ENCODE measurements at regions not wholly inside any gene's neighbourhood (a gene's known extent, or its start where the extent isn't known, plus 50 kb on each side); places are given as distances from the start of the nearest gene placed in this dataset.

DNA sequence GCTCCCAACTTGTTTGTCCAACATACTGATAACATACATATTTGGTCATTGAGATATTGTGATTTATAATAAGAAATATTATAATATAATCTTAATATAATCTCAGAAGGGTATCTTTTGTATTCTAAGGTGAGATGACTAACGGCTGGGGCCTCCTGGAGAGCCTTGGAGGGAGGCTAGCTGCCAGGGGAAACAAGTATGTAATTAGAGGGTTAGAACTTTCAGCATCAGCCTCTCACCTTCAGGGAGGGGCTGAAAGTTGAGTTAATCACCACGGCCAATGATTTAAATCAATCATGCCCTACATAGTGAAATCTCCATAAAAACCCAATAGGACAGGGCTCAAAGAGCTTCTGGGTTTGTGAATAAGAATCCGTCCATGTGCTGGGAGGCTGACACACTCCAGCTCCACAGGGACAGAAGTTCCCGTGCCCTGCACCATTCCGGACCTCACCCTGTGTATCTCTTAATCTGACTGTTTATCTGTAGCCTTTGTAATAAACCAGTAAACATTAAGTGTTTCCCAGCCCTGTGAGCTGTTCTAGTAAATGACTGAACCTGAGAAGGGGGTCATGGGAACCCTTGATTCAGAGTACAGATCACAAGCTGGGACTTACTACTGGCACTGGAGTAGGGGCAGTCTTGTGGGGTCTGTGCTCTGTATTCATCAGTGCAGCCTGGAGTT lies 86.3 kb upstream of the STEAP1B start:
- no peak for DNase-seq

DNA sequence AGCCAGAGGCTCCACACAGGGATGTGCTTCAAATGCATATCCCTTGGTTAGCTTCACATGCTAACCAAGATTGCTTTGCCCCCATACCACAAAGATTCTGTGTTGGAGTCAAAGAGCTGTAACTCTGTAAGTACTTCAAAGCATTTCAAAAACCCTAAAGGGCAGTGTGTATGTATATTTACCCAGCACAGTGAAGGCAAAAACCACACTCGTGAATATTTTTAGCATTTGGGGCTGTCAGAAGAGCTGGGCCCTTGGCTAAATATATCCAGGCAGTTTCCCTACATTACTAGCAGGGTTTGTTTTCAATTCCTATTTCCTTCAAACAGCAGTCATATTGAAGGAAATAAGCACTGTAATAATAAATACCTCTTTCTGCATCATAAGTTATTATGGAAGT lies 84.2 kb upstream of the STEAP1B start:
- no peak for DNase-seq

DNA sequence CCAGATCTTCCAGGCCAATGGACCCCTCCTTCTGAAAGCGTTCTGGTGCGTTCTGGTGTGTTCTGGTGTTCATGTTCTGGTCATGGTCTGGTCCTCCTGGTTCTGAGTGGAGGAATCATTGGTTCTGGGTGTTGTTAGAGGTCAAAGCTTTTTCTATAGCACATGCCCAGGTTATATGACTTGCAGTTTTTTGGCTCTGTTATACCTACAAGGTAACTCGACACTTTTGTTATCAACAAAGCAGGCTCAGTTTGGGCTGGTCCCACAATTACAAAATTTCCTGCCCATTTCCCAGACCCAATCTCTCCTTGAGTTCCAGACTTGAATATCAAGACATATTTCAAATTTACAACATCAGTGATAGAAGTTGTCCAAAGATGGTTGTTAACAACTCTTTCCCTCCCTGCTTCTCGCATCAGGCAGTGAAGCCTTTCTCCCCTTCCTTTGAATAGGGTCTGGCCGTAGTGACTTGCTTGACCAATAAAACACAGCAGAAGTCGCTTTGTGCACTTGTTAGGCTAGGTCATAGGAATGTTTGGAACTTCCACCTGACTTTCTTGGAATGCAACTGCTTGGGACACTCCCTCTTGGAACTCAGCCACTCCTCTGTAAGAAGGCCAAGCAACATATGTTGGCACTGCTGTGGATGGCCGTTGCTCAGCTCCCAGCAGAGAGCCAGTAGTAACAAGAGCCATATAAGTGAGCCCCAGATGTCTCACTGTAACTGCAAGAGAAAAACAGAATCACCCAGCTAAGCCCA lies 83.1 kb upstream of the STEAP1B start:
- DNase-seq = no peak

DNA sequence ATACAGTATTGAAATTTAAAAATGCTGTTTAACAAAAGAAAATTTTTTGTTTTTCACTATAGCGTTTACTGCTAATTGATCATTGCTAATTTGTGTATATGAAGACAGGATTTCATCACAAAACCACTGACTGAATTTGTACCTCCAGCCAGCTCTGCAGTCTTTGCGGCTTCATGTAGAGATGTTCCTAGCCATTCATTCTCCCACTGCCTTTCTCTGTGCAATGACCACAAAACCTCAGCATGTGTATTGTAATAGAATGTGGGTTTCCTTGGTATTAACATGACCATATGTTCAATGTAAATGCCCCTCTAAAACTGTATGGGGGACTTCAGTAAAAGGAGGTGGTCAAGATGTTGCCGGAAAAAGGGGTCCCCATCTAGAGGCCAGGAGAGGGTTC lies 81.1 kb upstream of the STEAP1B start:
- no peak for DNase-seq

DNA sequence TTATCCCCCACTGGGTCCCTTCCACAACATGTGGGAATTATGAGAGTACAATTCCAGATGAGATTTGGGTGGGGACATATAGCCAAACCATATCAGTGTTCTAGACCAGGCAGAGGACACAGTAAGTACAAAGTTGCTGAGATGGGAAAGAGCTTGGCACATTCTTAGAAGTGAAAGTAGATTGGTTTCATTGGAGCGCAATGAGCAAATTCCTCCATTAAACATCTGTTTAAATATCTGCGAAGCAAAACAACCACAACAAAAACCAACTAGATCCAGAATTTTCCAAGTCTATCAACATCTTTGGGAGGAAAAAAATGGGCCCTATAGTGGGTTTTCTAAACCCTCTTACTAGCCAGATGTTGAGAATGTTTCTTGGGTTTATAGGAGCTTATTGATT lies 80.0 kb upstream of the STEAP1B start:
- no peak for DNase-seq

DNA sequence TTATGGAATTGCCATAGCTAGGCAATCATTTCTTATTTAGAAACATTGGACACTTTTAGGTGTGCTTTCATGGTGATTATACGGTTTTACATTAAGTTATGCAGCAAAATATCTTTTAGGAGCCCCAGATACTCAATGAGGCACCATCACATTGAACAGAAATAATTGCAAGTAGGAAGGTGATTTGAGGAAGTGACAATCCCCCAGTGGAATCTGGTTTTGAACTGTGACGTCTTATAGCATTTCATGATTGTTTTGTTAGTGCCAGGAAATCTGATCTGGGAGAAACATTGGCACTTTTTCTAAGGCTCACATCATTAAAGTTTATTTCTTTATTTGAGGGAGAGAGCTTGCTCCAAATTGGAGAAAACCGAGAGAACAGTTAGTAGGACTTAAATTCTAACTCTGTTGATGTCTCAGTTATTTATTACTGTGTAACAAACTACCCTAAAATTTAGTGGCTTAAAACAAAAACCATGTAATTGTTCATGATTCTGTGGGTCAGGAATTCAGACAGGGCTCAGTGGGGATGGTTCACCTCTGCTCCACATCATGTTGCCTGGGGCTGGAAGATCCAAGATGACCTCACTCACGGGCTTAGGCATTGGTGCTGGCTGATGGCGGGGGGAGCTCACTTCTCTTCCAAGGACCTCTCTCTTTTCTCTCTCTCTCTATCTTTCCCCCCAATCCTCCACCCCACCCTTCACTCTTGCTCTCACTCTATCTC lies 78.2 kb upstream of the STEAP1B start:
- DNase-seq = no peak

DNA sequence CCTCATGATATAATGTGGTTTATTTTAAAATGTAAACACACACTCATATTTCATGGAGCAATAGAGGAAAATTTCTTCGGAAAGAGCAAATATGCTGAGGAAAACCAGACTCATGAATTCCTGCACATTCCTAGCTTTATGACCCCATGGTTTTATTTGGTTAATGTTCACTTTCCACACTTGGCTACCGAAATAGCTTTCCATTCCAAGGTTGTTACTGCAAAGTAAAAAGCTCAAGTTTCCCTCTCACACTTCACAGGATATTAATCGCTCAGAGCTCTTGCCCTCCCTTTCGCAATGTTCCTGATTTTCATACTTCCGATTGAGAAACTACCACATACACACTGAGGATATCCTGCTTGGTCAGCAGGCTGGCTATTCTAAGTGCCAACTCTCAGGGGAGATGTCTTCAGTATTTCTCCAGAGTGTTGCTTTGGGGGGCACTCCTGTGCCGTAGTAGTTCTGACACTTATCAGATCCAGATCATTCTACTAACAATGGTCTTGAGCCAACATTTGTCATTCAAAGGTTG lies 77.5 kb upstream of the STEAP1B start:
- DNase-seq = no peak

DNA sequence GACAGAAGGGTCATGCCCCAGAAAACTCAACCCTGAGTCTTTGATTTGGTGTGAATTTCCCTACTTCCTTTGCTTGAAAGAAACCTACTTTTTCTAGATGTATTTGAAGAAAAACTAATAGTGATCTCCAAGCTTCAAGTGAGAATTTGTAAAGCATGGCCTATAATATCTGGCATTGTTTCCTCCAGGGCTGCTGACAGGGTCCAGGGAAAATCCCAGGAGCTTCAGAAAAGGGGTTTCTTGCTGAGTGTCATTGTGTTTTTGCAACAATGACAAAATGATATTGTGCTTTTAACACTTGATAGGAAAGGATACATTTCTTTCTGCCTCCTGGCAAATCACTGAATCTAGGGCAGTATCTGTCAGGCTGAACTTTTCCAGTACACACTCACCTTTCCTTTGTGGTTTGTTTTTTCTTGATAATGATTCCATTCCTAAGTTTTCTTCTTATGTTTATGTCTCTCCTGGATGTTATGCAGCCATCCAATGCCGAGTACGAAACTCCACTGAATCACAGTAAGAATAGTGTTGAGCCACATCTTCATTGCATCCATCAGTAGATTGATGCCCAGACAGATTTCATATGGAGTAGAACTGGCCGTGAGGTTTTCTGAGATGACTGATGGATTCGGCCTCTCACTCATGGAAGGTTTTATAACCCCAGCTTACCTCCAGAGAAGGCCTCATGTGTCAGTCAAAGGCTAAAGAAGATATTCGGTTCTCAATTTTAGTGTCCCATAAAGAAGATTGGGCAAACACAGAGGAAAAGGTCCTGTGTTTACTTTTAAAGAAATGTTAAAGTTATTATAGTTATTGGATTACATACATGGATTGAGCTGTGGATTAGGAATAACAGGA lies 76.9 kb upstream of the STEAP1B start:
- no peak for DNase-seq

DNA sequence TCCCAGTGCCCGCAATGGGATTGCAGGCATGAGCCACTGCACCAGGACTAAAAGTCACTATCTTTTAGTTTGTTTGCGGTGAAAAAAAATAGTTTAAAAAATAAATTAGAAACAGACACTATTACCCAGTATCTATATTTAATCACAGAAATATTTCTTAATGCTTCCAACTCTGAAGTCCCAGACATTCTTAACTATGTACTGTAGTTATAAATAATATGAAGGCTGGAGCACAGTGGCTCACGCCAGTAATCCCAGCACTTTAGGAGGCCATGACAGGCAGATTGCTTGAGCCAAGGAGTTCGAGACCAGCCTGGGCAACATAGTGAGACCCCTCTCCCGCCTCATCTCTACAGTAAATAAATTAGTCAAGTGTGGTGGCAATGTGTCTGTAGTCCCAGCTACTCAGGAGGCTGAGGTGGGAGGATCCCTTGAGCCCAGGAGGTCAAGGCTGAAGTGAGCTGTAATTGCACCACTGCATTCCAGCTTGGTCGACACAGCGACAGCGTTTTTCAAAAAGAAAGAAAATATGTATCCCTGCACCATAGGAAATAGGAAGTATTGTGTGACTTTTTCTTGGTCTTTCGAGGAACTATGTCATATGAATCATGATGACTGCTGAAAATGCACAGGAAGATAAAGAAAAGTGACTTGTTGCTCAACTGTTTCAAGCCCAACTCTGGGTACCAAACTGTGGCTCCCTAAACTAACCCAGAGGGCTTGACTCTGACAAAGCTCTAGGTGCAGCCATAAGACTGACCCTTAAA lies 74.9 kb upstream of the STEAP1B start:
- no peak for DNase-seq

DNA sequence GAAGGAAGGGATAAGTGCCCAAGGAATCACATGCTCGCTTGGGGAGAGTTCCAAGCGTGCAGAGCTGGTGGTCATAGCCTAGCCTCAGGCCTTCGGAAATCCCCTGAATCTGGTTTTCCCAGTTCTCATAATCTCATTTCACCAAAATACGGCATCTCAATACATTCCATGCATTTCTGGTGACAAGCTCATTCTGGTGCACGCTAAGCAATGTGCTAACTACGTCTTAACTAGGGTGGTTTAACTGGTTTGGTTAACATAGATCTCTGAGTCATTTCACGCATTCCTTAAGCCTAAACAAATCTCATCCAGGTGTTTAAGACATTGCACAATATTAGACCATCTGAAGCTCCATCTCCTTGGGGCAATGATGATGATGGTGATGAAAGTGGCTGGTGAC lies 72.9 kb upstream of the STEAP1B start:
- DNase-seq = no peak

DNA sequence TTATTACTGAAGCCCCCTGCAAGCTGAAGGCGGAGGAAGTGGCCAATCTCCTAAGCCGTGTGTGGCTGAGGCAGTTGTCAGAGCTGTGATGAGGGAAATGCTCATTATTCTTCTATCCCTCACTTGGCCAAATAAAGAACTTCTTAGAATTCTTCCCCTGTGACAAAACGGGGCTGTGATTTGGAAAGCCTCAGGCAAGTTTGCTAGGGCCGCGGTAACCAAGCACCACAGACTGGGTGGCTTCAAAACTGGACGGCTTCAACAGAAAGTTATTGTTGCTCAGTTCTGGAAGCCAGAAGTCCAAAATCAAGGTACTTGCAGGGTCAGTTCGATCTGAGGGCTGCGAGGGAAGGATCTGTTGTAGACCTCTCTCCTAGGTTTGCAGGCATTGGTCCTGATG lies 72.3 kb upstream of the STEAP1B start:
- DNase-seq = no peak

DNA sequence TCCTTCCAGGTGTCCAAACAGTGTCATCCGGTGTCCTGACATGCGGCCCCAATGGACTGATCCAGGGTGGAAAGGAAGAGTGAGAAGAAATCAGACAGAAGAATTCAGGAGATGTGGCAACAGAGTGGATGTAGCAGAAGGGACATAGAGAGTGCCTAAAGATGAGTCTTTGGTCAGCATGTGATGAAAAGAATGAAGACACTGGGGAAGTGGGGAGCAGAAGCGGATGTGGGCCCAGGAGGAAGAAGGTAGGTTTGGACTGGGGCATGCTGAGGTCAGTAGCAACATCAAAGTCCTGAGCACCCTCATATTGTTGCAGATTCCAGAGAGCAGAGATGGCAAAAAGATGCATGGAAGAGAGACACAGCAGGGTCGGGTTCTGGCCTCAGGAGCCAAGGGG lies 71.8 kb upstream of the STEAP1B start:
- no peak for DNase-seq

DNA sequence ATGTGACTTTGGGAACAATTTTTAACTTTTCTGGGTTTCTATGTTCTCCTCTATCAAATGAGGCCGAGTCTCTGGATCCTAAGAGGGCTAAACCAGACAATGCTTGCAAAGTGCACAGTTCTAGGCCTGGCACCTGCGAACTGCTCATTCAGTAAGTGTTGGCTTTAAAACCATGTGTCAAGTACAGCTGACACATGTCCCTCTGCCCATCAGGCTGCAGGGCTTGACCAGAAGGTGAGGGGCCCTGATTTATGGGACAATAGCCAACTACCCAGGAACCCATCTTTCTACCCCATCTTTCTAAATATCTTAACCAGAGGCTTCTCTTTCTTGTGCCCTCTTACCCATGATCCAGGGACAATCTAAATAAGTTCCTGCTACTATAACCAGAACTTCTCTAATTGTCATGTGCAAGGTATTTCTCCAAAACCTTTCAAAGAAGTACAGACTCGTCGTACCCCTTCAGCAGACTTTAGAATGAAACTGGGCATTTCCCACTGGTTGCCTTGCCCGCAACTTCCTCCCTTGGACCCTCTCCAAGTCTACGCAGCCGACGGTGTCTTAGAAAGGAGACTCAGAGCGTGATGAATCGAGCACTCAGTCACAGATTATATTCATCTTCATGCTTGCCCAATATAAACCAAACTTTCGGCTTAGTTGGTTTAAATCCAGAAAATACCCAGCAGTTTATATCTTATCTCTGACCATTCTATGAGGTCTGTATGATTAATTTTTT lies 69.8 kb upstream of the STEAP1B start:
- DNase-seq = no peak

DNA sequence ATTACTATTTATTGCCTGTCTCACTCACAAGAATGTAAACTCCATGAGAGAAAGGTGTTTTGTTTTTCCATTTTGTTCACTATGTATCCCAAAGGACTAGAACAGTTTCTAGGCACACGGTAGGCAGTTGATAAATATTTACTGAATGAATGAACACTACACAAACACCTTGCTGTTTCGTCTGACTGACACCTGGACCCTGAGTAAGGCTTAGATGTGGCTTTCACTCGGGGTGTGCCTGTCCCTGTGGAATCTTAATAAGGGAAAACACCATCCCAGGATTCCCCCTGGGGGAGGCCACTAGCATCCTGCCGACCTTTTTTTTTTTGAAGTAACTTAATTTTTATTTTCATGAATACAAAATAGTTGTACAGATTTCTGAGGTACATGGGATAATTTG lies 66.6 kb upstream of the STEAP1B start:
- no peak for DNase-seq

DNA sequence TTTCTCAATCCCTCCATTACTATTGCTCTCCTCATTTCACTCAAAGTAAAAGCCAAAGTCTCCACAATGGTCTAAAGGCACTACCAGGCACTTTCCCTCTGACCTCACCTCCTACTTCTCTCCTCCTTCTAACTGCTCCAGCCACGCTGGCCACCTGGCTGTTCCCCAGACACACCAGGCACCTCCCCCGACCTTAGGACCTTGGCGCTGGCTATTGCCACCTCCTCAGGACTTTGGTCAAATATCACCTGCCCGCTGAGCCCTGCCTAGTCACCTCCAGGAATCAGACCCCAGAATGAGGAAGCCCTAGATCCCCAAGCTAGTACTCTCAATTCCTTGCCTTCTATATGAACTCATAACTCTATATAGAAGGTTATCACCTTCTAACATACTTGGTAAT lies 66.2 kb upstream of the STEAP1B start:
- no peak for DNase-seq

DNA sequence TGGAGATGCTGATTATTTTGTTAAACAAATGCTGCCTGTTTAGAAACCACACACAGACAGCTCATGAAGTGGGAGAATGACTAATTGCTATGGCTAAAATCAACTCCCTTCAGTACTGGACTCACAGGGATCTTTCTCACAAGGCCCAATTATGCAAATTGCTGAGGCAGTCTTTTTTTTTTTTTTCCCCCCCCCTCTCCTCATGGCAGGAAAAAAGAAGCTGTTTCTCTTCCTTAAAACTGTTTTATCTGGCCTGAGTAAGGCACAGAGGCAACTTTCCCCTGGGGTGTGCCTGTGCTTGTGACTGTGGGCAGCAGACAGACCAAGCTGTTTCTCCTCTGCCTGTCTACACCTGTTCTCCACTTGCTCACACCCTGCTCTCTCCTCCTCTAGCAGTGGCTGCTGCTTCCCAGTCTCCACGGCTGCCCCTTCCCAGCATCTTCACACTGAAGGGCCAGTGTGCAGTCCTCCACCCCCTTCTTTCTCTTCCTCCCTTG lies 65.4 kb upstream of the STEAP1B start:
- DNase-seq = no peak

DNA sequence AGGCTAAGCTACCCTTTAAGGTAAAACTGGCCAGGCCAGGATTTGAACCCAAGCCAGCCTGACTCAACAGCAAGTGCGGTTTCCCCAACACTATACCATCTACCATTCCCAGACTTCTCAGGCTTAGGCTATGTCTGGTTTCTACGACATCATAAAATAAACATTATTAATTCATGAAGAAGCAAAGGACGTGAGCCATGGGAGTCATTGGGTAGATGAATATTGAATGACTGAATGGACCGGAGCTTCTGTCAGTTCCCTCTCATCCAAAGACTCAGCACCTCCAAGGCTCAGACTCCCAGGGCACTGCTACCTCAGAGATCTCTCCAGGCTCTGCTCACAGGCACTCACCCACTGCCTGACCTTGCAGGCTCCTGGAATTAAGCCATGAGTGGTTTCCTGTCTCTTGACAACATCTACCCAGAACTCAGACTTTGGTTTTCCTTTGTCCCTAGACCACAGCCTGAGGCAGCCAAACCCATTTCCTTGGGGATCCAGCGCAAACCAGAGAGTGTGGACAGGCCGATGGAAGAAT lies 64.6 kb upstream of the STEAP1B start:
- no peak for DNase-seq

DNA sequence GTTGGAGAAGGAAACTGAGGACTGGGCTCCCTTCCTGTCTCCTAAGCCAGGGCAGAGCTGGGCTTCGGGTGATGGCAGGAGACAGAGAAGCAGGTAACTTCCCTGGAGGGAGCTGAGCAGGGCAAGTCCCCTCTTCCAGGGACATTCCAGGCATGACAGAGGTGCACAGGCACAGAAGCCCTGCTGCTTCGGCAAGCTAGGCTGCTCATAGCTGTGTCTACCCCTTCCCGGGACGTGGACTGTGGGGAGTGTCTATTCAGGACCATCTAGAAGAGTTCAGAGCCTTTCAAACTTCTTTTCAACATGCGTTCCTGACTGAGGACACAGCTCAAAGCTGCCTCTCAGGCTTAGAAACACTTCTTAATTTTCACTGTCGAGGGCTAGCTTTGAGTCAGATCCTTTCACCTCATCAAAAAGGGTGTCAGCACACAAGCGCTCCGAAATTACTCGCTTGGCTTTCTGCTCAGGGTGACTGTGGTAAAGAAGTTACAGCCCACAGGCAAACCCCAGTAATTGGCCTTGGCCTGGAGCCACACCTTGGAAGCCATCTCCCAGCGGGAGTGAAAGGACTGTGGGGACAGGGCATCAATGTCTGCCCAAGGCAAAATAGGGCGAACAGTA lies 63.7 kb upstream of the STEAP1B start:
- no peak for DNase-seq

DNA sequence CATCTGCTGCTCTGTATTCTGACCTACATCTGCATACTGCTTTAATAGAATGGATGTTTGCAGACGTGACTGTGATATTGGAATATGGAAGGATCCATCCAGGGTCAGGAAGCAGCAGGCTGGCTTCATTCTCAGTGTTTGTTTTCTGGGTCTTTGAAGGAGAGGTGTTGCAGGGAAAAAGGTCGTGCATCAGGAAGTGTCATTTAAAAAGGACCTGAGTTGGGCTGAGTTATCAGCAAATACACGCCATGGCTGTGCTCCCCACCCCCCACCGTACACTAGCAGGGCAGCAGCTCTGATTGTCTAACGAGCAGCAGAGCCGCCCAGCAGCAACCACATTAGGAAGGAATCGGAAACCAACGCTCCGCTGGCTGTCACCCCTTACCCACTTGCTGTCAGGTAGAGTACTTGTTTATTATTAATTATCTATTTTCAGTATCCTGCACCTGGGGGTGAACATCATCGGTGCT lies 63.1 kb upstream of the STEAP1B start:
- no peak for DNase-seq
